GM12864 (cell line): ENCODE measurements at regions not wholly inside any gene's neighbourhood (a gene's known extent, or its start where the extent isn't known, plus 50 kb on each side); places are given as distances from the start of the nearest gene placed in this dataset.

Experiments used
- DNase-seq: peaks from one replicate; pipeline ENCODE4 v3.0.0-alpha.2; 2011; ENCODE audit warnings: low read depth
- H3K4me3 ChIP-seq: 2 replicates; pipeline ENCODE4 v1.5.1; 2011; ENCODE audit warnings: mild to moderate bottlenecking, low read depth, low read length, control low read depth
- TF ChIP-seq, protein P1 (sequence below): IDR thresholded peaks from 2 replicates; pipeline ENCODE4 v1.5.1; 2011; ENCODE audit warnings: low read depth, mild to moderate bottlenecking, moderate library complexity, low read length, control low read depth, inconsistent platforms; ENCODE audit errors: missing control alignments

DNA sequence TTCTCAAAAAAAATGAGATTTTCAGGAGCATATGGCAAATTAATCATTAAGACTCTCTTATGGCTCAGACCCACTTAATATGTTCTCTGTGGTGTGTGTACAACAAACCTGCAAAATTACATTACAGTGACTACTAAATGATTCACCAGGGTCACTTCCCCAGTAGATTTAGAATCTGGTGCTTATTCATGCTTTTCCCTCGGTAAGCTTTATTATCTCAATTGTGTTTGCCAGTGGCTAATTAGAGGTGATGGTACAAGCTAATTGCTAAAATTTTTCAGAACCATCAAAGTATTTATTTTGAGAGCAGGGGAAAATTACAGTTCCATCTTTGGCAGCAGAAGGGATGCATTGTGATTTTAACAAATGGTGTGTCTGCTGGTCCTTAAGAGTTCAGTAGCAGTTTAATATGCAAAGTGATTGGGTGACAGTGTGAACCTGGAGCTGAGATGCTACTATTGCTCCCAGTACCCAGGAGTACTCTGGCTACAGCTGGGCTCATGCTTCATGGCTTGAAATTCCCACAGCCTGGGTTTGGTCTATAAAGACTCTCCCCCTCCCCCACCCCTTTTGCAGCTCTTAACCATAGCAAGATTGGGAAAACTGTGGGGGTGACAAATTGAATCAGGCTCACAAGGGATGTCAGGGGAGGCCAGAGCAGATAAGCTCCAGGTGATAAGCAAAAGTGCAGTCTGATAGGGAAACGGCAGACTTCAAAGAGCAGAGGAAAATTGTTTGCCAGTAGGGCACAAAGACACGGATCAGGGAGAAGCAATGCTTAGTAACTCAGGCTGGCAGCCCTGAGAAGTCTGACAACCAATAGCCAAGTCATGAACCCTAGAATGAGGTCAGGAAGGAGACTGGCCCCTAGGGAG is 92.8 kb upstream of the RAD23B start:
- TF ChIP-seq, protein P1, sequence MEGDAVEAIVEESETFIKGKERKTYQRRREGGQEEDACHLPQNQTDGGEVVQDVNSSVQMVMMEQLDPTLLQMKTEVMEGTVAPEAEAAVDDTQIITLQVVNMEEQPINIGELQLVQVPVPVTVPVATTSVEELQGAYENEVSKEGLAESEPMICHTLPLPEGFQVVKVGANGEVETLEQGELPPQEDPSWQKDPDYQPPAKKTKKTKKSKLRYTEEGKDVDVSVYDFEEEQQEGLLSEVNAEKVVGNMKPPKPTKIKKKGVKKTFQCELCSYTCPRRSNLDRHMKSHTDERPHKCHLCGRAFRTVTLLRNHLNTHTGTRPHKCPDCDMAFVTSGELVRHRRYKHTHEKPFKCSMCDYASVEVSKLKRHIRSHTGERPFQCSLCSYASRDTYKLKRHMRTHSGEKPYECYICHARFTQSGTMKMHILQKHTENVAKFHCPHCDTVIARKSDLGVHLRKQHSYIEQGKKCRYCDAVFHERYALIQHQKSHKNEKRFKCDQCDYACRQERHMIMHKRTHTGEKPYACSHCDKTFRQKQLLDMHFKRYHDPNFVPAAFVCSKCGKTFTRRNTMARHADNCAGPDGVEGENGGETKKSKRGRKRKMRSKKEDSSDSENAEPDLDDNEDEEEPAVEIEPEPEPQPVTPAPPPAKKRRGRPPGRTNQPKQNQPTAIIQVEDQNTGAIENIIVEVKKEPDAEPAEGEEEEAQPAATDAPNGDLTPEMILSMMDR, result no peak
- DNase-seq, result no peak
- H3K4me3 ChIP-seq, result no peak overlapping the region

DNA sequence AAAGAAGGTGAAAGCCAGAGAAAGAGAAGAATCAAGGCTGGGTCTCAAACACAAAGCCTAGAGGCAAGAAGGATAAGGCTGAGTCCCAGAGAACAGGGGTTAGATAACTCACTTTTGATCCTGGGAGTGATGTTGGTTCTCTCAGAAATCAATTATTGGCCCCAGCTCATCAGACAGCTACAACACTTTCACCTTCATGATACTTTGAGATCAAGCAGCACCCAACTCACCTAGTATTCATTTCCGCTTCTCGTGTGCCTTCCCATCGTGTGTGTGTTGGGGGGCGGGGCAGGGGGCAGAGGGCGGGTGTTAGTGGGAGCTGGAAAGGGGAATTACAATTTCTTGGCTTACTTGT is 92.2 kb upstream of the RAD23B start:
- H3K4me3 ChIP-seq, result no peak overlapping the region
- DNase-seq, result no peak
- TF ChIP-seq, protein P1, result no peak

DNA sequence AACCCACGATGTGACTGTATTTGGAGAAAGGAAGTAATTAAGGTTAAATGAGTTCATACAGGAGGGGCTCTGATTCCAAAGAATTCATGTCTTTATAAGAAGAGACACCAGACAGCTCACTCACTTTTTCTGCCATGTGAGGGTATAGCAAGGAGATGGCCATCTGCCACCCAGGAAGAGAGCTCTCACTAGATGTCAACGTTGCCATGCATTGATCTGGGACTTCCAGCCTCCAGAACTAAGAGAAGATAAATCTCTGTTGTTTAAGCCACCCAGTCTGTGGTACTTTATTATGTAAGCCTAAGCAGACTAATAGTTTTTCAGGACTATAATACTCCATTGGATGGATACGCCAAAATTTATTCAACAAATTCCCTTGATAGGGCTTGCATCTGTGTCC is 89.8 kb upstream of the RAD23B start:
- no peak for DNase-seq
- H3K4me3 ChIP-seq, result no peak overlapping the region
- TF ChIP-seq, protein P1, result no peak

DNA sequence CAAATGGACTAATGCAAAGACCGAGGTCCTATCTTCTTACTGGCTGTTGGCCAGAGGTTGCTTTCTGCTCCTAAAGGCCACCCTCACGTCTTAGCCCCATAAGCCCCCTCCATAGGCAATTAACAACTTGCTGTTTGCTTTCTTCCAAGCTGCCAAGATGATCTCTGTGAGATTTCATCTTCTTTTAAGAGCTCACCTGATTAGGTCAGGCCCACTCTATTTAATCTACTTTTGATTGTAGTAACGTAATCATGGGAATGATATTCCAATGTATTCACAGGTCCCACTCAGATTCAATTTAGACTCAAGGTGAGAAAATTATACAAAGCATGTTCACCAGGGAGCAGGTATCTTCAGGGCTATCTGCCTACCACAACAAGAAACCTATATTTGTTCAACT is 84.4 kb upstream of the RAD23B start:
- H3K4me3 ChIP-seq, result no peak overlapping the region
- DNase-seq, result no peak
- TF ChIP-seq, protein P1, result no peak

DNA sequence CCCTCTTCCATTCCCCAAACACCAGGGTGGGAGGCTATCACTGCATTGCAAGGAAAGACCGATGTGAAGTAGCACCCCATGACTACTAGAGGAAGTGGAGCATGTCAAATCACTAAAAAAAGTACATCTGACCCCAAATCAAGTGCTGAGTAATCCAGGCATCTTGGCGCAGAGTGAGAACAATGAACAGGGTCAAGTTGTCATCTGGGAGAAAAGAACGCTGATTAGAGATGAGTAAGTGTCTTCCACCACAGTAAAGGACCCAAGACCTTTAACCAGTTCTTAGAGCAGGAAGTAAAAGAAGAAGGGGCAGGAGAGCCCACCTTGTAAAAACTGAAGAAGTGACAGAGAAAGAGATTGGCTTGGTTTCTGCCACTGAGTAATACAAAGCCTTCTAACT is 75.0 kb upstream of the RAD23B start:
- no peak for DNase-seq
- no peak overlapping the region for H3K4me3 ChIP-seq
- TF ChIP-seq, protein P1, result no peak

DNA sequence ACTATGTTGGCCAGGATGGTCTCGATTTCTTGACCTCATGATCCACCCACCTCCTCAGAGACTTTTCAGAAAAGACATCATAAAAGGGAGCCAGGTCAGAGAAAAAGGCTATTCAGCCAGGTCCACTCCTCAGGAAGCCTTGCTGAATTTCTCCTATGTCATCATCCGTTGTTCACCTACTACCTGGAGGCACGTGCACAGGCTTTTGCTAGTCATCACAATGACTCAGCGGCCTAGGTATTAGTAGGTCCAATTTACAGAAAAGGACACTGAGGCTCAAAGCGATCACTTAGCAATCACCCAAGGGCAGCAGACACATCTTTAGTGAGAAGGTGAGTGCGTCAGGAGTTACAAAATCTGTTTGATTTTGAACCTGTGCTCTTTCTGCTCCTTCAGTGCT is 72.3 kb upstream of the RAD23B start:
- TF ChIP-seq, protein P1, result no peak
- DNase-seq, result no peak
- H3K4me3 ChIP-seq, result no peak overlapping the region

DNA sequence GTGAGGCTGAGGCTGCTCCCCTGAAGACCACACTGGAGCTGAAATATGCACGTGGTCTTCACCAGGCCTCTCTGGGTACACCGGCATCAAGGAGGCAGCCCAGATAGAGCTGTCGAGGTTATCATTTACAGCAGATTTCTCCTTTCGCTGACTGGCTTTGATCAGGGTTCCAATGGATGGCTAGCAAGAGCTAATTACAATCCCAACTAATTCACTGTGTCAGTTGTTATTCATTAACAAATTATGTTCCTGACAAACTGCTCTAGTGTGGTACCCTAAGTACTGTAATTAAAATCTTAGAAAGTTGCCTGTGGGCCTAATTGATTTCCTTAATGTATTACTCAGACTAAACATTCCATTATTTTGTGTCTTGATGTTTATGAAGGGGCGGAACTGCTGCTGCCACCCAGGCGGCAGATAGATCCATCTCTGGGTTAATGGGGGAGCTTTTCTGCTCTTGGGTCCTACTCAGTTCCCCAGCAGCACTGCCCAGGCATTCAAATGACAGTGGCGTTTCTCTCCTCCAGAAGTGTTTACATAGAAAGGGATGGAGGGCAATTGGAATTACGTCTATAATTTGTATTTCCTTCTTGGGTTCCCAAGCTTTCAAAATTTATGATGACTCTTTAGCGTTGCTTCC is 71.7 kb upstream of the RAD23B start:
- H3K4me3 ChIP-seq, result no peak overlapping the region
- TF ChIP-seq, protein P1, result no peak
- no peak for DNase-seq
